ENCODE measurements at regions not wholly inside any gene's neighbourhood (a gene's known extent, or its start where the extent isn't known, plus 50 kb on each side); places are given as distances from the start of the nearest gene placed in this dataset.

DNA sequence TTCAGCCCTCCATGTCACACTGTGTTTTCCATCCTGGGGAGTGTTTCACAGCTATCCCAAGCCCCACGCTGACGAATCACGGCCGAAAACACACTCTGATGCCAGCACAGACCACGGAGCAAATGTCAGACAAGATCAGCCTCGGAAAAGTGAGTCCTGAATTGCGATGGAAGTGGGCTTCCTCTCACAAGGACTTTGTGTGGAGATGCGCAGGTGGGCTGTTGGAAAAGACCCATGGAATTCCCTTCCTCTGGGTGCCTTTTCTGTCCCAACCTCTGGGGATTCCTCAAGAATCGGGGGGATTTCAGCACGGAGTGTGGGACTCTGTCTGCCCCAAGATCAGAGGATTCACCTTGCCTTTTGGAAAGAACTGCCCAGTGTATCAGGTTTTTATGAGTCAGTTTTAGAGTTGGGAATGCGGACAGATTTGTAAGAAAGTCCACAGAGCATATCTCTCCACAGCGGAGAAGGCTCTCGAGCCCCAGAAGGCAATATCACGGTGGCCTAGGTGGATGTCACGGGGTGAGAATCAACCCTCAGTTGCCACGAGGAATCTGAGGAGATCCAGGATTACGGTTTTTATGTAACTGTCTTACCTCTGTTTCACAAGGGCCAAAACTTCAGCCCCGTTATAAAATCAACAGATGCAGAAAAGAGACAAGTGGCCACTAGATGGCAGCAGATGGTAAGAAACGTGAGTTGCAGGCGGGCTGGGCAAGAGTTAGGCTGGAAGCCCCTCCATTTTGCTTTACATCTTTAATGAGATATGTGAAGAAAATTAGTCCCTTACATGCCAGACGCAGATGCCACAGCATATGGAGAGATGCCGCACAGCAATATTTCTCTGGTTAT is 201.9 kb downstream of the DAD1 start:
- Histone ChIP-seq H3K4me3 (ENCODE audit: low read depth, low read length) (no peak overlapping the region), H3K9me3 (ENCODE audit: severe bottlenecking) (no peaks in the 10 kb centered on the region), H3K27me3 (ENCODE audit: insufficient read depth, low read depth, severe bottlenecking) (peaks cover 62% of the 10 kb centered on the region), H3K27ac (no peak overlapping the region), H3K36me3 (no peaks in the 10 kb centered on the region)
- TF ChIP-seq, protein P1, sequence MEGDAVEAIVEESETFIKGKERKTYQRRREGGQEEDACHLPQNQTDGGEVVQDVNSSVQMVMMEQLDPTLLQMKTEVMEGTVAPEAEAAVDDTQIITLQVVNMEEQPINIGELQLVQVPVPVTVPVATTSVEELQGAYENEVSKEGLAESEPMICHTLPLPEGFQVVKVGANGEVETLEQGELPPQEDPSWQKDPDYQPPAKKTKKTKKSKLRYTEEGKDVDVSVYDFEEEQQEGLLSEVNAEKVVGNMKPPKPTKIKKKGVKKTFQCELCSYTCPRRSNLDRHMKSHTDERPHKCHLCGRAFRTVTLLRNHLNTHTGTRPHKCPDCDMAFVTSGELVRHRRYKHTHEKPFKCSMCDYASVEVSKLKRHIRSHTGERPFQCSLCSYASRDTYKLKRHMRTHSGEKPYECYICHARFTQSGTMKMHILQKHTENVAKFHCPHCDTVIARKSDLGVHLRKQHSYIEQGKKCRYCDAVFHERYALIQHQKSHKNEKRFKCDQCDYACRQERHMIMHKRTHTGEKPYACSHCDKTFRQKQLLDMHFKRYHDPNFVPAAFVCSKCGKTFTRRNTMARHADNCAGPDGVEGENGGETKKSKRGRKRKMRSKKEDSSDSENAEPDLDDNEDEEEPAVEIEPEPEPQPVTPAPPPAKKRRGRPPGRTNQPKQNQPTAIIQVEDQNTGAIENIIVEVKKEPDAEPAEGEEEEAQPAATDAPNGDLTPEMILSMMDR (IDR thresholded peaks at IDR 0.05; ENCODE audit: low read depth, low read length), result peak; percentile 72
- peak; percentile 64 for DNase-seq

DNA sequence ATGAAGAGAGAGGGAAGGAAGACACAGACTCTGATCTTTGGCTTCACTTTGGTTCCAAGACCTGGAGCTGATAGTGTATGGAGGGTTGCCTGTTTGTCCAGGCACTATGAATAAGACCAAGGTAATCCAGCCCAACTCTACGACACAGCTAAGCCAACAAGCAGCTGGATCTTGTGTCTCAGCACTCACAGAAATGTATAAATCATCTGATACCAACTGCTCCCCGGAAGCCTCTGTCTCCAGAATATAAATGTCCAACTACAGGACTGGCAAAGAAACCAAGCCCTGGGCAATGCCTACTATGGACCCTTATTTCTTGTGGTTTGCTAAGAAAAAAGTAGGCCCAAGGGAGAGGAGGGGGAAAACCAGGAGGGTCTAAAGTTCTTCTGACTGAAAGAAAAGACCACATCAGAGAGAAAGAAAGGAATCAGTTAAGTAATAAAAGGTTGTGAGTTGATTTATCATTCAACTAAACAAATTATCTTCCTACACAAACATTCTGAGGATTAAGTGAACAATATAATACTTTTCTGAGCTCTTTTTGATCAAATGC is 204.0 kb downstream of the DAD1 start:
- H3K9me3 ChIP-seq (ENCODE audit: severe bottlenecking), result no peaks in the 10 kb centered on the region
- DNase-seq, result no peak
- TF ChIP-seq, protein P1 (IDR thresholded peaks at IDR 0.05; ENCODE audit: low read depth, low read length), result no peak
- H3K27ac ChIP-seq, result no peak overlapping the region
- no peaks in the 10 kb centered on the region for H3K36me3 ChIP-seq
- peaks cover 67% of the 10 kb centered on the region for H3K27me3 ChIP-seq (ENCODE audit: insufficient read depth, low read depth, severe bottlenecking)
- no peak overlapping the region for H3K4me3 ChIP-seq (ENCODE audit: low read depth, low read length)

DNA sequence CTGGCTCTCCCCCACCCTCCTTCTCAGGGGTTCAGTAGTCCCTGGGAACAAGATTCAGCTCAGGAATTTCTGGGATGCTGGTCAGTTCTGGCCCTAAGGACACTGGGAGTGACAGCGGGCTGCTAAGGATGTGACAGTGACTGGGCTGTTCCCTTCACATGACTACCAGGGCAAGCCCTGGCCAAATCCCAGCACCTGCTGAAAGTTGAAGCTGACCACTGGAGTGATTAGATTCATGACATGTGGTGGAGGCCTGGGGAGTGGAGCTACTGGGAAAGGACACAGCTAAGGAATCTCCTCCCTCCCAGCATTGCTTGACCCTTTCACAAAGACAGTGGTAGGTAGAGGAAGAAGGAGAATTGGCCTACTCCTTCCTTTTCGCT is 204.9 kb downstream of the DAD1 start:
- TF ChIP-seq, protein P1 (IDR thresholded peaks at IDR 0.05; ENCODE audit: low read depth, low read length), result no peak
- no peak overlapping the region for H3K4me3 ChIP-seq (ENCODE audit: low read depth, low read length)
- H3K9me3 ChIP-seq (ENCODE audit: severe bottlenecking), result no peaks in the 10 kb centered on the region
- peaks cover 64% of the 10 kb centered on the region for H3K27me3 ChIP-seq (ENCODE audit: insufficient read depth, low read depth, severe bottlenecking)
- H3K27ac ChIP-seq, result no peak overlapping the region
- no peak for DNase-seq
- no peaks in the 10 kb centered on the region for H3K36me3 ChIP-seq

DNA sequence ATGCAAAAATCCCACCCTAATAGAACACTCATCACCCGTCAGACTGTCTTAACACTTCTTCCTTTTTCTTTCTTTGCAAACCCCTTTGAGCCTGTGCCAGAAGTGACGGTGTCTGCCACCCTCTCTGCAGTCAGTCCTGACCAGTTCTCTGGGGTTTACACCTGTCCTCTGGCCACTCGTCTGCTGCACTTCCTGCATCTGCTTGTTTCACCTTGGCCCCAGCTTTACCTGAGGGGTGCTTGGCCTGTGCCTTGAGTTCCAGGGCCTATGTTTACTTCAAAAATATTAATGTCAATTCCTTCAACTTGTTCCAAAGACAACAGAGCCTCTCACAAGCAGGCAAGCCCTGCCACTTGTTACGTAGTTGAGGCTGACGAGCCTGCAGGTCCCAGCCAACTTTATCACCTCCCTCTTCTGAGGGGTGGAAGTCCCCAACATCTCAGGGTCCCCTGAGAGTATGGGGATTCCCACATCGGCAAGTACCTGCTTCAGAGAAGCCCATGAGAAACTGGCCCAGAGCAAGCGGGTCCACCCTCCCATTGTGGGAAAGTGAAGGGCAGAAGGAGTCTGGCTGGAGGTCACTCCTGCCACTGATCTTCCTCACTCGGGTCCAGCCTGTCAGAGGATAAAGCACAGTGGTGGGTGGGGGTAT is 205.4 kb downstream of the DAD1 start:
- TF ChIP-seq, protein P1 (IDR thresholded peaks at IDR 0.05; ENCODE audit: low read depth, low read length), result no peak
- Histone ChIP-seq H3K27ac (no peak overlapping the region), H3K4me3 (ENCODE audit: low read depth, low read length) (no peak overlapping the region), H3K9me3 (ENCODE audit: severe bottlenecking) (no peaks in the 10 kb centered on the region), H3K27me3 (ENCODE audit: insufficient read depth, low read depth, severe bottlenecking) (peaks cover 64% of the 10 kb centered on the region), H3K36me3 (no peaks in the 10 kb centered on the region)
- no peak for DNase-seq

DNA sequence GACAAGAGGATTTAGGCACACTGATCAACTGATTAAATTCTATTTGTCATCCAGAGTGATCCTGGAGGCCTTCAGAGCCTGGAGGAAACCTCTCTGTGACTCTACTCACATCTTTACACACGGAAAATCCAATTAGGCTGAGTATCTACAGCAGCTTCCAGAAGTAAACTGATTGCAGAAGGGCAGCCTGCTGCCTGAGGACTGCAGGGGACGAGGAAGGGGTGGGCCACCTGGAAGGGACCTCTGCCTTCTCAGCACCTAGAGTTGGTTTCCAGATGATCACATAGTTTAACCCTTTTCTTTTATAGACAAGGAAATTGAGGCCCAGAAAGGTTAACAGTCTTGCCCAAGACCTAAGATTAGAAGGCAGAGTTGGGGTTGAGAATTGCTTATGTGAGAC is 206.1 kb downstream of the DAD1 start:
- Histone ChIP-seq H3K4me3 (ENCODE audit: low read depth, low read length) (no peak overlapping the region), H3K27me3 (ENCODE audit: insufficient read depth, low read depth, severe bottlenecking) (peaks cover 67% of the 10 kb centered on the region), H3K27ac (no peak overlapping the region), H3K9me3 (ENCODE audit: severe bottlenecking) (no peaks in the 10 kb centered on the region), H3K36me3 (no peaks in the 10 kb centered on the region)
- TF ChIP-seq, protein P1 (IDR thresholded peaks at IDR 0.05; ENCODE audit: low read depth, low read length), result no peak
- DNase-seq, result no peak
